Body of pancreas (tissue), 4 donors: ENCODE measurements at regions not wholly inside any gene's neighbourhood (a gene's known extent, or its start where the extent isn't known, plus 50 kb on each side); places are given as distances from the start of the nearest gene placed in this dataset.

ENCODE experiments used
- ATAC-seq: fragments of 150-250 bp; one replicate; pipeline ENCODE4 v1.9.1; 2016
- DNase-seq, 4 donors: peaks; one replicate each; pipeline ENCODE4 v3.0.0-alpha.2; 2019
- H3K27ac ChIP-seq, 4 donors: fragments of 200-600 bp; sonication (generic); 1 replicate in 3 of 4; 2 replicates in 1 of 4; pipeline versions ENCODE4 v1.5.1 to v1.6.1; 2016 to 2019; ENCODE audit warnings: mild to moderate bottlenecking in 1 of 4, mixed read lengths in 1 of 4, moderate library complexity in 1 of 4
- H3K27me3 ChIP-seq, 2 donors: fragments of 200-600 bp; sonication (generic); one replicate each; pipeline ENCODE4 v1.6.0; 2016; ENCODE audit warnings: mild to moderate bottlenecking in 1 of 2
- H3K36me3 ChIP-seq, 2 donors: fragments of 200-600 bp; sonication (generic); replicated peaks in 1 of 2; 2 replicates each; pipeline ENCODE4 v1.5.1; 2016; ENCODE audit warnings: low read depth in 2 of 2; ENCODE audit not compliant: insufficient read depth in 1 of 2
- H3K4me1 ChIP-seq: fragments of 200-600 bp; sonication (generic); one replicate; pipeline ENCODE4 v1.6.0; 2016
- H3K4me3 ChIP-seq, 2 donors: fragments of 200-600 bp; sonication (generic); 1 replicate in 1 of 2; 2 replicates in 1 of 2; pipeline ENCODE4 v1.5.1; 2016 to 2019
- H3K9me3 ChIP-seq, 3 donors: fragments of 200-600 bp; sonication (generic); 1 replicate in 2 of 3; 2 replicates in 1 of 3; pipeline ENCODE4 v1.5.1; 2016
- POLR2A ChIP-seq, 3 donors: fragments of 450-650 bp; IDR thresholded peaks; one replicate each; pipeline ENCODE4 v1.6.1; 2016; ENCODE audit warnings: antibody characterized with exemption in 3 of 3, mild to moderate bottlenecking in 2 of 3
- WGBS, 2 donors: methylation state at CpG; one replicate each; pipeline ENCODE4 v1.1.5; 2017; 5-methylcytosine and 5-hydroxymethylcytosine counted together
- intact Hi-C: fragments of 100-400 bp; cut with DNase I; formaldehyde crosslinking; loops from one replicate; pipeline ENCODE4 v1.15.1; 2023
- TF ChIP-seq, protein P1 (sequence below), 7 experiments: fragments of 450-650 bp in 4 of 7; fragments of 200-600 bp in 3 of 7; sonication (generic) in 3 of 7; IDR thresholded peaks; one replicate each; pipeline ENCODE4 v1.5.1; 2016 to 2019; ENCODE audit warnings: antibody characterized with exemption in 7 of 7

DNA sequence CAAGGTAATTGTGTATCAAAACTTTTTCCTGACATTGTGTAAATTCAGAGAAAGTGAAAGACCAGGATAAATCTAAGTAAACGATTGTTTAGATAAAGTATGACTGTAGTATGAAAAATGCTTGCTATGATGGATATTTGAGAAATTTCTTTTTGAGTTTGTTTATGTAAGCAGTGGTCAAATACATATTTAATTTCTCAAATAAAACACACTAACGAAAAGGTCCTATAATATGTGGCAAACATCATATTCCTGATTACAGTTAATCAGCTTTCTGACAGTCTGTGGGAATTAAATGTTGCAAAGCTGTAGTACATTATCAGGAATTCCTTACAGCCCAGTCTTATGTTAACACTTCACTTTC, 636.9 kb downstream of the MMUT start:
- Histone ChIP-seq H3K4me1 (no peaks in the 10 kb centered on the region), H3K9me3 (no peaks in the 10 kb centered on the region), H3K27me3 (no peaks in the 10 kb centered on the region), H3K27ac (no peak overlapping the region), H3K36me3 (no peaks in the 10 kb centered on the region), H3K4me3 (no peak overlapping the region)
- intact Hi-C loops = no loop called here
- ATAC-seq (no peak), DNase-seq (no peak)
- 14% methylated on average over 2 of the region's 2 CpGs for WGBS, 2 donors
- no peak for TF ChIP-seq POLR2A (IDR thresholded peaks at IDR 0.05)
- TF ChIP-seq, protein P1, sequence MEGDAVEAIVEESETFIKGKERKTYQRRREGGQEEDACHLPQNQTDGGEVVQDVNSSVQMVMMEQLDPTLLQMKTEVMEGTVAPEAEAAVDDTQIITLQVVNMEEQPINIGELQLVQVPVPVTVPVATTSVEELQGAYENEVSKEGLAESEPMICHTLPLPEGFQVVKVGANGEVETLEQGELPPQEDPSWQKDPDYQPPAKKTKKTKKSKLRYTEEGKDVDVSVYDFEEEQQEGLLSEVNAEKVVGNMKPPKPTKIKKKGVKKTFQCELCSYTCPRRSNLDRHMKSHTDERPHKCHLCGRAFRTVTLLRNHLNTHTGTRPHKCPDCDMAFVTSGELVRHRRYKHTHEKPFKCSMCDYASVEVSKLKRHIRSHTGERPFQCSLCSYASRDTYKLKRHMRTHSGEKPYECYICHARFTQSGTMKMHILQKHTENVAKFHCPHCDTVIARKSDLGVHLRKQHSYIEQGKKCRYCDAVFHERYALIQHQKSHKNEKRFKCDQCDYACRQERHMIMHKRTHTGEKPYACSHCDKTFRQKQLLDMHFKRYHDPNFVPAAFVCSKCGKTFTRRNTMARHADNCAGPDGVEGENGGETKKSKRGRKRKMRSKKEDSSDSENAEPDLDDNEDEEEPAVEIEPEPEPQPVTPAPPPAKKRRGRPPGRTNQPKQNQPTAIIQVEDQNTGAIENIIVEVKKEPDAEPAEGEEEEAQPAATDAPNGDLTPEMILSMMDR (IDR thresholded peaks at IDR 0.05) = no peak

DNA sequence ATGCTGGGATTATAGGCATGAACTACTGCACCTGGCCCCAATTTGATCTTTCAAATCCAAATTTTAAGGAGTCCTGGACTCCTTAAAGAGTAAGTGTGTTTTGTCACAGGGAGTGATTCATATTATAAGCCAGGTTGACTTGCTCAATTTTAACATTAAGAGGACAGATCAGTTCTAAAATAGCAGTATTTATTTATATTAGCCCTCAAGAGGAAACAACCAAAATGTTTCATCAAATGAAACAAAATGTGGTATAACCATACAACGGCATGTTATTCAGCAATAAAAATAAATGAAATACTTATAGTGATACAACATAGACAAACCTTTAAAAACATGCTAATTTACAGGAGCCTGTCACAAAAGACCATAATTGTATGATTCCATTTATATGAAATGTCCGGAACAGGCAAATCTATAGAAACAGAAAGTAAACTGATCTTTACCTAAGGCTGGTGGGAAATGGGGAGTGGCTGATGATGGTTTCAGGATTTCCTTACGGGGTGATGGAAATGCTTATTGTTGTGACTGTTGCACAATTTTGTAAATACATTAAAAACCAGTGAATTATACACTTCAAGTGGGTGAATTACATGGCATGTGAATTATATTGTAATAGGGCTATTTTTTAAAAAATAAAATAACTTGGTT, 637.4 kb downstream of the MMUT start:
- ATAC-seq (no peak), DNase-seq (no peak)
- H3K27me3 ChIP-seq = no peaks in the 10 kb centered on the region
- no peaks in the 10 kb centered on the region for H3K36me3 ChIP-seq
- 50 to 82% methylated on average over 3 of the region's 3 CpGs for WGBS, 2 donors
- no peaks in the 10 kb centered on the region for H3K4me1 ChIP-seq
- no peaks in the 10 kb centered on the region for H3K9me3 ChIP-seq
- intact Hi-C loops = no loop called here
- TF ChIP-seq, protein P1 (IDR thresholded peaks at IDR 0.05) = no peak
- TF ChIP-seq POLR2A (IDR thresholded peaks at IDR 0.05) = no peak
- no peak overlapping the region for H3K27ac ChIP-seq
- no peak overlapping the region for H3K4me3 ChIP-seq

DNA sequence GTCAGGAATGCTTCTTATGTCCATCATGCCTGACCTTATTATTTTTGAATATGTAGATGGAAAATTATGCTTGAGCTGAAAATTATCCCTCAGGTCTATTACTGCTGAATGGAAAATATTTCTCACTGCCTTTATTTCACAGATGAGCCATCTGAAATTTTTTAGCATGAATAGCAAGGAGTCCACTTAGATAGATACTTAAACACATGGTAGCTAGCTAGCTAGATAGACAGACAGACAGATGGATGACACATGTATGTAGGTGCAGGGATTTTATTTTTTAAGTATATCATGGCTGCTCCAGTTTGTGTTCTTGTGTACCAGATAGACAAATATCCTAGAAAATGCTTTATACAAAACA, 645.0 kb downstream of the MMUT start:
- H3K9me3 ChIP-seq = no peaks in the 10 kb centered on the region
- H3K4me1 ChIP-seq = no peaks in the 10 kb centered on the region
- intact Hi-C loops = no loop called here
- ATAC-seq = no peak
- H3K27me3 ChIP-seq = no peaks in the 10 kb centered on the region
- TF ChIP-seq POLR2A (IDR thresholded peaks at IDR 0.05) = no peak
- TF ChIP-seq, protein P1 (IDR thresholded peaks at IDR 0.05) = no peak
- H3K4me3 ChIP-seq = no peak overlapping the region
- no peak for DNase-seq
- H3K36me3 ChIP-seq = no peaks in the 10 kb centered on the region
- no peak overlapping the region for H3K27ac ChIP-seq

DNA sequence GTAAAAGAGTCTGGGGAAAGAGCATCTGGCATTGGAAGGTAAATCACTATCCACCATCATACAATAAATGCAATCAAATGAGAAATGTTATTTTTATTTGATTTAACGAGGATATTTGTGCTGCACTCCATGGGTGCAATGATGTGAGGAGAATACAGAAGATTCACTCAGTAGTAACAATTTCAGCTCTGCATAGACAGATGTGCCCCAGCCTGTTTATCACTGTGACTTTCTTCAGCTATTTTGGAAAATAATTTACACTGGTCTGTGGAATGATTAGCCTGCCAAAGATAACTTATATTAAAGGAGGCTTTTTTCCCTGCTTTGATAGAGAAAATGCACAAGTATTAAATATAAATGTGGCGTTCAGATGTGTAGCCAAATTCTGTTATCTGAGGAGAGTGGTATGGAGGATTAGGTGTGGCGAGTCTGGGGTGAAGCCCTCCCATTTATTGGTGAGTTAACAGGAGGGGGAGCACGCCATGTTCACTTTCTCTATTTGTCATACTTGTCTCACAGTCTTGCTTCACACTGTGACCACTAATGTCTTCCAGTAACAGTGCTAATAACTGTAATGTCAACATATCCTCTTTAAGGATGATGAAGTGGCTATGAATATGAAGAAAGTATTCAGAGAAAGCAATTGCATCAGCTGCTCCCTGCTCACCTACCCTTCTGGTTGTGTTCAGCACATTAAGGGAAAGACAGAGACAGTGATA, 645.6 kb downstream of the MMUT start:
- DNase-seq = no peak
- Histone ChIP-seq H3K27ac (no peak overlapping the region), H3K9me3 (no peaks in the 10 kb centered on the region), H3K4me3 (no peak overlapping the region), H3K36me3 (no peaks in the 10 kb centered on the region), H3K4me1 (no peaks in the 10 kb centered on the region), H3K27me3 (no peaks in the 10 kb centered on the region)
- ATAC-seq = no peak
- 25 to 30% methylated on average over 4 of the region's 4 CpGs for WGBS, 2 donors
- TF ChIP-seq, protein P1 (IDR thresholded peaks at IDR 0.05) = no peak
- no peak for TF ChIP-seq POLR2A (IDR thresholded peaks at IDR 0.05)
- intact Hi-C loops = no loop called here

DNA sequence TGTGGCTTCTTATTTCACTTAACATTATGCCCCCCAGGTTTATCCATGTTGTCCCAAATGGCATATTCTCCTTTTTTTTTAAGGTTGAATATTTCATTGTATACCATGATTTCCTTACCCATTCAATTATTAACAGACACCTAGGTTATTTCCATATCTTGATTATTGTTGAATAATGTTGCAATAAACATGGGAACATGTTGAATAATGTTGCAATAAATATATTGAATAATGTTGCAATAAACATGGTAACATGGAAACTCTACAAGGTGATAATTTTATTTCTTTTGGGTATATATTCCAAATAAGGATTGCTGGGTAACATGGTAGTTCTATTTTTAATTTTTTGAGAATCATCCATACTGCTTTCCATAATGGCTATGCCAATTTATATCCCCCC, 648.1 kb downstream of the MMUT start:
- ATAC-seq (no peak), DNase-seq (no peak)
- intact Hi-C loops = no loop called here
- H3K36me3 ChIP-seq = no peaks in the 10 kb centered on the region
- no peak overlapping the region for H3K27ac ChIP-seq
- no peaks in the 10 kb centered on the region for H3K4me1 ChIP-seq
- no peaks in the 10 kb centered on the region for H3K27me3 ChIP-seq
- no peak overlapping the region for H3K4me3 ChIP-seq
- no peaks in the 10 kb centered on the region for H3K9me3 ChIP-seq
- TF ChIP-seq, protein P1 (IDR thresholded peaks at IDR 0.05) = no peak
- no peak for TF ChIP-seq POLR2A (IDR thresholded peaks at IDR 0.05)
